ENCODE measurements at regions not wholly inside any gene's neighbourhood (a gene's known extent, or its start where the extent isn't known, plus 50 kb on each side); places are given as distances from the start of the nearest gene placed in this dataset.
"Not testable (repeated sequence)": the region's sequence is repeated elsewhere in the genome, so short reads cannot be mapped to it uniquely, and the experiment has no call there.

GRCh38 chr5:62077823-62078550 is 228.0 kb upstream of the KIF2A start:
- DNase-seq (ENCODE audit: low read depth in 4 of 4, low spot score in 2 of 4) = no peak

- no peak for DNase-seq (ENCODE audit: low read depth in 4 of 4, low spot score in 2 of 4)
These were observed 223.6 kb upstream of the KIF2A start for GRCh38 chr5:62082370-62082801.

GRCh38 chr5:62083247-62083646 is 222.8 kb upstream of the KIF2A start:
- no peak for DNase-seq (ENCODE audit: low read depth in 4 of 4, low spot score in 2 of 4)

GRCh38 chr5:62083661-62084060 is 222.3 kb upstream of the KIF2A start:
- DNase-seq (ENCODE audit: low read depth in 4 of 4, low spot score in 2 of 4) = no peak

GRCh38 chr5:62084391-62084790 is 221.6 kb upstream of the KIF2A start:
- DNase-seq (ENCODE audit: low read depth in 4 of 4, low spot score in 2 of 4) = no peak

GRCh38 chr5:62090953-62091352 is 215.1 kb upstream of the KIF2A start:
- no peak for DNase-seq (ENCODE audit: low read depth in 4 of 4, low spot score in 2 of 4)

GRCh38 chr5:62093411-62093810 is 212.6 kb upstream of the KIF2A start:
- no peak for DNase-seq (ENCODE audit: low read depth in 4 of 4, low spot score in 2 of 4)

- DNase-seq (ENCODE audit: low read depth in 4 of 4, low spot score in 2 of 4) = peak; percentile 21 to 77 (median 50)
These were observed 212.0 kb upstream of the KIF2A start for GRCh38 chr5:62093976-62094375.

GRCh38 chr5:62097361-62097760 is 208.6 kb upstream of the KIF2A start:
- no peak for DNase-seq (ENCODE audit: low read depth in 4 of 4, low spot score in 2 of 4)

GRCh38 chr5:62100201-62100600 is 205.8 kb upstream of the KIF2A start:
- no peak for DNase-seq (ENCODE audit: low read depth in 4 of 4, low spot score in 2 of 4)

- DNase-seq (ENCODE audit: low read depth in 4 of 4, low spot score in 2 of 4) = not testable (repeated sequence)
These were observed 202.1 kb upstream of the KIF2A start for GRCh38 chr5:62103863-62104262.

- DNase-seq (ENCODE audit: low read depth in 4 of 4, low spot score in 2 of 4) = no peak
These were observed 194.6 kb upstream of the KIF2A start for GRCh38 chr5:62111428-62111827.

GRCh38 chr5:62112689-62113228 is 193.2 kb upstream of the KIF2A start:
- no peak for DNase-seq (ENCODE audit: low read depth in 4 of 4, low spot score in 2 of 4)

GRCh38 chr5:62115014-62115413 is 191.0 kb upstream of the KIF2A start:
- no peak for DNase-seq (ENCODE audit: low read depth in 4 of 4, low spot score in 2 of 4)

- DNase-seq (ENCODE audit: low read depth in 4 of 4, low spot score in 2 of 4) = no peak
These were observed 181.7 kb upstream of the KIF2A start for GRCh38 chr5:62124266-62124665.

- no peak for DNase-seq (ENCODE audit: low read depth in 4 of 4, low spot score in 2 of 4)
These were observed 179.9 kb upstream of the KIF2A start for GRCh38 chr5:62126090-62126489.

- no peak for DNase-seq (ENCODE audit: low read depth in 4 of 4, low spot score in 2 of 4)
These were observed 178.8 kb upstream of the KIF2A start for GRCh38 chr5:62127098-62127736.

GRCh38 chr5:62130107-62130506 is 175.9 kb upstream of the KIF2A start:
- DNase-seq (ENCODE audit: low read depth in 4 of 4, low spot score in 2 of 4) = no peak

GRCh38 chr5:62132276-62132675 is 173.7 kb upstream of the KIF2A start:
- no peak for DNase-seq (ENCODE audit: low read depth in 4 of 4, low spot score in 2 of 4)

- DNase-seq (ENCODE audit: low read depth in 4 of 4, low spot score in 2 of 4) = no peak
These were observed 172.6 kb upstream of the KIF2A start for GRCh38 chr5:62133426-62133825.

GRCh38 chr5:62134811-62135210 is 171.2 kb upstream of the KIF2A start:
- no peak for DNase-seq (ENCODE audit: low read depth in 4 of 4, low spot score in 2 of 4)

GRCh38 chr5:62137628-62138027 is 168.4 kb upstream of the KIF2A start:
- DNase-seq (ENCODE audit: low read depth in 4 of 4, low spot score in 2 of 4) = no peak
